ENCODE measurements at regions not wholly inside any gene's neighbourhood (a gene's known extent, or its start where the extent isn't known, plus 50 kb on each side); places are given as distances from the start of the nearest gene placed in this dataset.

GRCh38 chr22:48690583-48691317, 1136.9 kb downstream of the BRD1 start:
- Histone ChIP-seq H3K4me3 (no peak overlapping the region), H3K4me2 (no peak overlapping the region)

More at GRCh38 chr22:48690583-48691317, 1136.9 kb downstream of the BRD1 start:
- DNase-seq (ENCODE audit: low spot score) (no peak), ATAC-seq (no peak)
- Mint-ChIP-seq H3K27ac (no peak overlapping the region), H3K36me3 (ENCODE audit: low read depth) (peaks cover 2% of the 10 kb centered on the region; the same call in 1 of the 3 replicates), H3K4me3 (no peak overlapping the region), H3K4me1 (peaks cover 3% of the 10 kb centered on the region; the same call in 1 of the 3 replicates), H3K27me3 (ENCODE audit: insufficient read depth, low read depth, poor library complexity) (peaks cover 8% of the 10 kb centered on the region), H3K9me3 (peaks cover 4% of the 10 kb centered on the region; the same call in 2 of the 3 replicates)
- no peak overlapping the region for H3K27ac ChIP-seq (ENCODE audit: low read depth)
- no peaks in the 10 kb centered on the region for H3K27me3 ChIP-seq (ENCODE audit: insufficient read depth)
- no peak for TF ChIP-seq STAT1 (IDR thresholded peaks at IDR 0.05; ENCODE audit: unreplicated experiment)
- TF ChIP-seq CREB1 (CRISPR knock-in tag; IDR thresholded peaks at IDR 0.05; ENCODE audit: low read depth) = no peak
- no peak for TF ChIP-seq POLR2AphosphoS5 (IDR thresholded peaks at IDR 0.05; ENCODE audit: low read depth)
- TF ChIP-seq ZNF331 (CRISPR knock-in tag; IDR thresholded peaks at IDR 0.05; ENCODE audit: low read depth) = no peak
- TF ChIP-seq EZH2phosphoT487 (IDR thresholded peaks at IDR 0.05; ENCODE audit: unreplicated experiment) = no peak
- TF ChIP-seq NANOG (IDR thresholded peaks at IDR 0.05; ENCODE audit: borderline replicate concordance) = no peak
- no peak for TF ChIP-seq EZH2 (IDR thresholded peaks at IDR 0.05; ENCODE audit: low read depth, unreplicated experiment)
- TF ChIP-seq, protein P1, sequence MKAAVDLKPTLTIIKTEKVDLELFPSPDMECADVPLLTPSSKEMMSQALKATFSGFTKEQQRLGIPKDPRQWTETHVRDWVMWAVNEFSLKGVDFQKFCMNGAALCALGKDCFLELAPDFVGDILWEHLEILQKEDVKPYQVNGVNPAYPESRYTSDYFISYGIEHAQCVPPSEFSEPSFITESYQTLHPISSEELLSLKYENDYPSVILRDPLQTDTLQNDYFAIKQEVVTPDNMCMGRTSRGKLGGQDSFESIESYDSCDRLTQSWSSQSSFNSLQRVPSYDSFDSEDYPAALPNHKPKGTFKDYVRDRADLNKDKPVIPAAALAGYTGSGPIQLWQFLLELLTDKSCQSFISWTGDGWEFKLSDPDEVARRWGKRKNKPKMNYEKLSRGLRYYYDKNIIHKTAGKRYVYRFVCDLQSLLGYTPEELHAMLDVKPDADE (IDR thresholded peaks at IDR 0.05) = no peak
- TF ChIP-seq REST (IDR thresholded peaks at IDR 0.05; ENCODE audit: unreplicated experiment) = no peak
- no peak for TF ChIP-seq CTCF (conservative IDR thresholded peaks at IDR 0.05; ENCODE audit: low read depth in 2 of 2)
- TF ChIP-seq ZNF462 (CRISPR knock-in tag; IDR thresholded peaks at IDR 0.05) = no peak
- TF ChIP-seq ZNF114 (CRISPR knock-in tag; IDR thresholded peaks at IDR 0.05) = no peak
- no peak for TF ChIP-seq JUNB (IDR thresholded peaks at IDR 0.05; ENCODE audit: unreplicated experiment)
- no peaks in the 10 kb centered on the region for H3K9me2 ChIP-seq (ENCODE audit: insufficient read depth)
- no peak overlapping the region for H2AFZ ChIP-seq
- no peaks in the 10 kb centered on the region for H3F3A ChIP-seq (replicated peaks; ENCODE audit: low read depth)
- no peaks in the 10 kb centered on the region for H3K4me1 ChIP-seq (ENCODE audit: insufficient read depth)
- H3K36me3 ChIP-seq (ENCODE audit: insufficient read depth) = no peaks in the 10 kb centered on the region
- no peaks in the 10 kb centered on the region for H3K79me2 ChIP-seq (replicated peaks; ENCODE audit: insufficient read depth)
- H4K20me1 ChIP-seq (replicated peaks; ENCODE audit: insufficient read depth) = no peaks in the 10 kb centered on the region

Data from GM23338 (cell line).